ENCODE measurements at regions not wholly inside any gene's neighbourhood (a gene's known extent, or its start where the extent isn't known, plus 50 kb on each side); places are given as distances from the start of the nearest gene placed in this dataset.
"Not testable (repeated sequence)": the region's sequence is repeated elsewhere in the genome, so short reads cannot be mapped to it uniquely, and the experiment has no call there.

- no peak for DNase-seq
Measured at GRCh38 chr21:20451046-20451445, 547.2 kb upstream of the NCAM2 start.

- no peak for DNase-seq
Measured at GRCh38 chr21:20452935-20453334, 545.3 kb upstream of the NCAM2 start.

GRCh38 chr21:20459838-20460237 is 538.4 kb upstream of the NCAM2 start:
- DNase-seq: no peak

GRCh38 chr21:20463362-20463761 is 534.8 kb upstream of the NCAM2 start:
- DNase-seq: no peak

GRCh38 chr21:20469361-20469760 is 528.8 kb upstream of the NCAM2 start:
- DNase-seq: no peak

GRCh38 chr21:20486303-20486702 is 511.9 kb upstream of the NCAM2 start:
- no peak for DNase-seq

- not testable (repeated sequence) for DNase-seq
Measured at GRCh38 chr21:20502915-20503314, 495.3 kb upstream of the NCAM2 start.

- no peak for DNase-seq
Measured at GRCh38 chr21:20507783-20508182, 490.4 kb upstream of the NCAM2 start.

- no peak for DNase-seq
Measured at GRCh38 chr21:20511216-20511880, 486.9 kb upstream of the NCAM2 start.

GRCh38 chr21:20515446-20515845 is 482.8 kb upstream of the NCAM2 start:
- DNase-seq: no peak

GRCh38 chr21:20519076-20519475 is 479.1 kb upstream of the NCAM2 start:
- no peak for DNase-seq

- DNase-seq: no peak
Measured at GRCh38 chr21:20522611-20523010, 475.6 kb upstream of the NCAM2 start.

- DNase-seq: no peak
Measured at GRCh38 chr21:20523191-20523590, 475.0 kb upstream of the NCAM2 start.

GRCh38 chr21:20527731-20528460 is 470.3 kb upstream of the NCAM2 start:
- DNase-seq: no peak

GRCh38 chr21:20537130-20537529 is 461.1 kb upstream of the NCAM2 start:
- no peak for DNase-seq

GRCh38 chr21:20538039-20538658 is 460.1 kb upstream of the NCAM2 start:
- no peak for DNase-seq

GRCh38 chr21:20545454-20545853 is 452.8 kb upstream of the NCAM2 start:
- DNase-seq: no peak

GRCh38 chr21:20551939-20552338 is 446.3 kb upstream of the NCAM2 start:
- DNase-seq: no peak

GRCh38 chr21:20554785-20555184 is 443.4 kb upstream of the NCAM2 start:
- DNase-seq: no peak

GRCh38 chr21:20570824-20571232 is 427.4 kb upstream of the NCAM2 start:
- no peak for DNase-seq

GRCh38 chr21:20572582-20572981 is 425.6 kb upstream of the NCAM2 start:
- no peak for DNase-seq

GRCh38 chr21:20581361-20581760 is 416.8 kb upstream of the NCAM2 start:
- no peak for DNase-seq

GRCh38 chr21:20591284-20591683 is 406.9 kb upstream of the NCAM2 start:
- DNase-seq: no peak

- DNase-seq: no peak
Measured at GRCh38 chr21:20592463-20592862, 405.7 kb upstream of the NCAM2 start.

Data from activated T-cell treated with anti-CD3 and anti-CD28 coated beads, Interleukin-2, amount 50 U/mL, for 48 hours (primary cell).